GM23248 (cell line): ENCODE measurements at regions not wholly inside any gene's neighbourhood (a gene's known extent, or its start where the extent isn't known, plus 50 kb on each side); places are given as distances from the start of the nearest gene placed in this dataset.
"Not testable (repeated sequence)": the region's sequence is repeated elsewhere in the genome, so short reads cannot be mapped to it uniquely, and the experiment has no call there.

Experiments used
- DNase-seq: peaks from one replicate; pipeline ENCODE4 v3.0.0-alpha.2; 2015
- H2AFZ ChIP-seq: fragments of 200-600 bp; sonication (generic); 2 replicates; pipeline ENCODE4 v1.6.1; 2016; ENCODE audit warnings: antibody characterized with exemption
- H3F3A ChIP-seq: fragments of 200-600 bp; sonication (generic); 2 replicates; pipeline ENCODE4 v1.6.1; 2016; ENCODE audit warnings: mild to moderate bottlenecking, antibody characterized with exemption, mixed run types; ENCODE audit not compliant: insufficient read depth
- H3K27ac ChIP-seq: fragments of 200-600 bp; sonication (generic); 2 replicates; pipeline ENCODE4 v1.5.1; 2016; ENCODE audit warnings: mild to moderate bottlenecking
- H3K27me3 ChIP-seq: fragments of 200-600 bp; sonication (generic); replicated peaks from 2 replicates; pipeline ENCODE4 v1.6.1; 2016; ENCODE audit warnings: mild to moderate bottlenecking; ENCODE audit not compliant: insufficient read depth
- H3K36me3 ChIP-seq: fragments of 200-600 bp; sonication (generic); 2 replicates; pipeline ENCODE4 v1.6.1; 2016; ENCODE audit warnings: low read depth, mild to moderate bottlenecking
- H3K4me1 ChIP-seq: fragments of 200-600 bp; sonication (generic); 2 replicates; pipeline ENCODE4 v1.6.1; 2016; ENCODE audit warnings: mild to moderate bottlenecking; ENCODE audit not compliant: insufficient read depth
- H3K4me2 ChIP-seq: fragments of 200-600 bp; sonication (generic); one replicate; pipeline ENCODE4 v1.6.1; 2016; ENCODE audit warnings: mild to moderate bottlenecking; ENCODE audit not compliant: unreplicated experiment
- H3K4me3 ChIP-seq: fragments of 200-600 bp; sonication (generic); 2 replicates; pipeline ENCODE4 v1.5.1; 2016; ENCODE audit warnings: mild to moderate bottlenecking
- H3K79me2 ChIP-seq: fragments of 200-600 bp; sonication (generic); 2 replicates; pipeline ENCODE4 v1.6.1; 2016; ENCODE audit warnings: mild to moderate bottlenecking; ENCODE audit not compliant: insufficient read depth
- H3K9ac ChIP-seq: fragments of 200-600 bp; sonication (generic); 2 replicates; pipeline ENCODE4 v1.6.1; 2016; ENCODE audit warnings: mild to moderate bottlenecking
- H3K9me2 ChIP-seq: fragments of 200-600 bp; sonication (generic); 2 replicates; pipeline ENCODE4 v1.6.1; 2016; ENCODE audit warnings: mixed run types, mild to moderate bottlenecking, moderate library complexity; ENCODE audit not compliant: insufficient read depth
- H3K9me3 ChIP-seq: fragments of 200-600 bp; sonication (generic); one replicate; pipeline ENCODE4 v1.6.1; 2017; ENCODE audit warnings: low read depth
- H4K20me1 ChIP-seq: fragments of 200-600 bp; sonication (generic); 2 replicates; pipeline ENCODE4 v1.6.0; 2016; ENCODE audit not compliant: insufficient read depth
- WGBS, 2 experiments: methylation state at CpG; one replicate each; pipeline ENCODE4 v1.1.6; 2015 to 2017; ENCODE audit warnings: low lambda C conversion rate in 2 of 2, low coverage in 1 of 2; ENCODE audit errors: missing lambda C conversion rate in 2 of 2; 5-methylcytosine and 5-hydroxymethylcytosine counted together
- in situ Hi-C: fragments of 300-500 bp; cut with MboI; formaldehyde crosslinking; loops from 2 replicates; pipeline ENCODE4 v1.15.0; 2020

GRCh38 chr7:65554553-65555476 lies 181.2 kb downstream of the ZNF92 start:
- H3K9ac ChIP-seq, H2AFZ ChIP-seq, H4K20me1 ChIP-seq, H3K4me3 ChIP-seq, H3F3A ChIP-seq, H3K9me2 ChIP-seq, H3K36me3 ChIP-seq, H3K79me2 ChIP-seq, DNase-seq, H3K9me3 ChIP-seq, H3K27me3 ChIP-seq, in situ Hi-C loops, H3K4me2 ChIP-seq, H3K4me1 ChIP-seq, H3K27ac ChIP-seq: not testable (repeated sequence)
- no CpG with 5 or more reads among the region's 85 CpGs for WGBS, 2 experiments

DNA sequence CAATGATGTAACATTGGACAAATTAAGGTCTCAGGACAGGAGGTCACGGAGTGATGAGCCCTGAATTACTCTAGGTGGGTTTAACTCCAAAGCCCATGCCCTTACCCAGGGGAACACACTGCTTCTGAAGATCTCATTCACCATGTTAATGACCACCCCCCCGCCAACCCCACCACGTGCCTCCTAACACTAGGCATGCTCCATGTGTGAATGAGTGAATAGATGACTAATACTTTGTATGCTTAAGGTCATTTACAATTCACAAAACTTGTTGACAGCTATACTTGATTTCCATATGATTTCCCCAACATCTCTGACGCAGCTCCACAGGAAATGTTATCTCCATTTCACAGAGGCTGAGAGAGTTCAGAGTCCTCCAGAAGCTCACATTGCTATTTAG lies 184.9 kb downstream of the ZNF92 start:
- peak; percentile 2 for DNase-seq
- in situ Hi-C loops, H3K4me3 ChIP-seq, H3K27me3 ChIP-seq, H3K4me1 ChIP-seq, H3K79me2 ChIP-seq, H3K36me3 ChIP-seq, H3K4me2 ChIP-seq, H3K9me2 ChIP-seq, H3K27ac ChIP-seq, H3K9me3 ChIP-seq, H2AFZ ChIP-seq, H3F3A ChIP-seq, H3K9ac ChIP-seq, H4K20me1 ChIP-seq: not testable (repeated sequence)
- WGBS, 2 experiments, result 62 to 63% methylated on average over 4 of the region's 4 CpGs

DNA sequence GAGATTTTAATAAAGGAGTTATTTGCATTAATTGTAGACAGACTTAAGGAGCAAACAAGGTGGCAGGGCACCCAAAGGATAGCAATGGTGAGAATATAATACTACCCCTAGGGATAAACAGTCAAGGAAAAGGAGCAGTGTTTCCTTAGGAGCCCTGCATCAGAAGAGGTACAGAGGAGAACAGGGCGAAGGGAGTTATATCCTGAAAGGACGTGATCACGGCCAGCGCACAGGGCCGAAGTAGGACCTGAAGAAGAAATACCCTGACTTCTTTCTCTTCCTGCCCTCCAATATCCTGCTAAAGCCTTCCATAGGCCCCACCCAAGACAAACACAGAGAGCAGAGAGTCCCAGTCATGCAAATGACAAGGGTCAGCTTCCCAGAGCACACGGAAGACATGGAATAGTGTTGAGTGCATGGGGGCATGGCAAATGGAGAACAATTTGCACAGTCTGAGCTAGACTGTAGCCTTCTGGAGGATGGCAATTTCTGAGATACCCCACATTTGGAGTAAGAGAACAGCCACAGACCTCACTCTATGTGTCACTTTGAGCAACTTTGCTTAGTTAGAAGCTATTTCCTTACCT lies 188.2 kb downstream of the ZNF92 start:
- not testable (repeated sequence) for H3K9ac ChIP-seq

GRCh38 chr7:65562522-65562921 lies 188.9 kb downstream of the ZNF92 start:
- H3K4me1 ChIP-seq, DNase-seq, H3K4me2 ChIP-seq, H3F3A ChIP-seq, H3K4me3 ChIP-seq, H3K27ac ChIP-seq, H2AFZ ChIP-seq, H3K9me3 ChIP-seq, H3K79me2 ChIP-seq, H3K9me2 ChIP-seq, H3K36me3 ChIP-seq, H4K20me1 ChIP-seq, H3K27me3 ChIP-seq, H3K9ac ChIP-seq, in situ Hi-C loops: not testable (repeated sequence)
- WGBS, 2 experiments, result 18 to 19% methylated on average over 1 of the region's 2 CpGs

More for the DNA sequence above, 188.2 kb downstream of the ZNF92 start:
- 87 to 89% methylated on average over 5 to 6 of the region's 6 CpGs for WGBS, 2 experiments
- H3K4me2 ChIP-seq, H4K20me1 ChIP-seq, H3K79me2 ChIP-seq, H3K27ac ChIP-seq, H3K27me3 ChIP-seq, H3K4me3 ChIP-seq, in situ Hi-C loops, H3F3A ChIP-seq, DNase-seq, H3K9me2 ChIP-seq, H3K9me3 ChIP-seq, H3K36me3 ChIP-seq, H2AFZ ChIP-seq, H3K4me1 ChIP-seq: not testable (repeated sequence)

DNA sequence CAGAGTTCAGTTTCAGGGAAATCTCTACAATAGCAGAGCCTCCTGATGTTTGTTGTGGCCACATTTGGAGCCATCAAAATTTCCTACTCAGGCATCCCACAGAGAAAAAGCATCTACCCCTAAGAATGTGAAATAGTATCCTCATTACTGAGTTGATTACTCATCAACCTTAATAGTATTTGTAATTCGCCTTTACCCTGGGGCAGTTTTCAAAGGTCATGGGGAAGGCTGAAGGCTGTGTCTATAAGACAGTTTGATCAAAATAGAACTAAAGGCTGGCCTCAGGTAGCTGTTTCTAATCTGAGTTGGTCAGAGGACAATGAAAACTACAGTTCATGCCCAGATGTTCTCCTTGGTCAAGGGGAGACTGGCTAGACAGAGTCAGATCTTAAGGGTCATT lies 189.7 kb downstream of the ZNF92 start:
- no CpG with 5 or more reads among the region's 1 CpG for whole genome bisulfite sequencing, 2 experiments
- H3K9ac ChIP-seq, H3K4me1 ChIP-seq, DNase-seq, H3K9me3 ChIP-seq, H3K9me2 ChIP-seq, H3K79me2 ChIP-seq, H4K20me1 ChIP-seq, H3K36me3 ChIP-seq, in situ Hi-C loops, H3K4me3 ChIP-seq, H3F3A ChIP-seq, H3K27ac ChIP-seq, H2AFZ ChIP-seq, H3K27me3 ChIP-seq, H3K4me2 ChIP-seq: not testable (repeated sequence)

GRCh38 chr7:65568226-65568625 lies 194.6 kb downstream of the ZNF92 start:
- no CpG with 5 or more reads among the region's 6 CpGs for WGBS, 2 experiments
- H3K9me2 ChIP-seq, H3K4me2 ChIP-seq, H3K9me3 ChIP-seq, H3K4me1 ChIP-seq, H4K20me1 ChIP-seq, H3K4me3 ChIP-seq, H3K9ac ChIP-seq, DNase-seq, H3F3A ChIP-seq, H3K27me3 ChIP-seq, H3K27ac ChIP-seq, in situ Hi-C loops, H3K79me2 ChIP-seq, H2AFZ ChIP-seq, H3K36me3 ChIP-seq: not testable (repeated sequence)

DNA sequence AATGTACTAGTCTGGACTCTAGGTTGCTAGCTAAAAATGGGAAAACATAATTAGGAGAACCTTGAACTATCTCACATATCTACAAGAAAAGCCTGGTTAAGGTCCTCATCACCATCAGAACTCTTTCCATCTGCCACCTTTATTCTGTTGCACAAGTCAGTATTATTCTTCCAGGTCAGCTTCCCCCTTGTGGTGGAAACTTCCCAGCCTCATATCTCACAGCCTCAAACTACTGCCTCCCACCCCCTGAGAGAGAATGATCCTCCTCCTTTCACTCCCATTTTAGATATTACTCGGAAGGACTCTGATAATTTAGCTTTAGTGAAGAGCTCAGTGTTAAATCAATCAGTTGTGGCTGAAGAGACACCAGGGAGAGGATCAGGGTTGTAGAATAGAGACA lies 197.3 kb downstream of the ZNF92 start:
- H3K9me3 ChIP-seq, H3K4me1 ChIP-seq, in situ Hi-C loops, H2AFZ ChIP-seq, H3K79me2 ChIP-seq, H3K4me2 ChIP-seq, H3K4me3 ChIP-seq, DNase-seq, H3K36me3 ChIP-seq, H4K20me1 ChIP-seq, H3K27ac ChIP-seq, H3K9me2 ChIP-seq, H3K9ac ChIP-seq, H3K27me3 ChIP-seq, H3F3A ChIP-seq: not testable (repeated sequence)
- no CpG with 5 or more reads among the region's 1 CpG for WGBS, 2 experiments
